RPMI8226 (cell line): ENCODE measurements at regions not wholly inside any gene's neighbourhood (a gene's known extent, or its start where the extent isn't known, plus 50 kb on each side); places are given as distances from the start of the nearest gene placed in this dataset.

Experiments
- DNase-seq: peaks from one replicate; pipeline ENCODE4 v3.0.0-alpha.2; 2015

GRCh38 chr9:119986205-119986604 is 593.8 kb downstream of the CDK5RAP2 start:
- DNase-seq: peak; percentile 39

DNA sequence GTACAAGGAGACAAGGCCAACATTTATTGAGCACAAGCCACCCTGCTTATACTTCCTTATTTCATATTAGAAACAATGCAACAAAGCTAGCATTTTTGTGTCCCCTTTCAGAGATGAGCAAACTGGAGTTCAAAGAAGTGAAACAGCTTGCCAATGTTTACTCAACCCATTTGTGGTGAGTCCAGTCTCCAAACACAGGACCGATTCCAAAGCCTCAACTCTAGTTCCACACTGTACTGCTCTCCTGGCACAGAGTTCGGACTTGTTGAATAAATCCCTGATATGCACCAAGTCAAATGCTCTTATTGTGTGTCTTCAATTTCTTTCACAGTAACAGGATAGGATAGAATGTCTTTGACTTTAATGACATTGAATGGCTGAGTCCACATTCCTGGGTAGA is 604.8 kb upstream of the BRINP1 start:
- no peak for DNase-seq

DNA sequence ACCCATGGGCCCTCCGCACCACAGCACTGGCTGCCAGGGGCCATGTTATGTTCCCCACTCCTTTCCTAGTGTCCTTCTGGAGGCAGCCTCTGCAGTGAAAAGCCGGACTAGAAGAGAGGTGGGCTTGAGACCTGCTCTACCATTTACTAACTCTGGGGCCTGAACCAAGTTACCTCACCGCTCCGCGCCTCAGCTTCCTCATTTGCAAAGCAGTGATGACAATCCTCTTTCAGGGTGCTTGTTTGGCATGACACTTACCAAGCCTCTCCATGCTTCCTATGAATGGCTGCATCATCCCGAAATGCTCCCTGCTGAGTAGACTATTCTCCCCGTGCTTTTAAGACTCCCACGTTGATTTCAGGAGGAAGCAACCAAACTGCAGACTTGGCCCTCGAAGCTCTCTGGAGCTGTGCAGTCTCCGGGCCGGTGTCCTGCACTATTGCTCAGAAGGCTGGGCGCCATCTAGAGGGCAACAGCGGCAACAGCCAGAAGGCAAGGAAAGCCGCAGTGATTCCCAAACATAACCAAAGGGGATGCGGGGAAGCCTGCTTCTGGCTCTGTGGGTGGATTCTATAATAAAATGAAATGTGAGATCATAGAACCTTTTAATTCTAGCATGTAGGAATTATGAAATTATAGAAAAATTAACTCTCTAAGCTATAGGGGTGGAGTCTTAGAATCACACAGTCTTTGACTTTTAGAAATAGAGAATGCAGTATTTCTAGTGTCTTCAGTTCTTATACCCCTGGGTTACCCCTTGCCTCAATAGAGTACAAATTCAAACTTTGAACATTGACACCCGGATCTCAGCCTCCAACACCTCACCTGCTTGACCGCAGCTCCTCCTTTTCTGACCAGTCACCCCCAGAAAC is 599.8 kb upstream of the BRINP1 start:
- peak; percentile 60 for DNase-seq

- DNase-seq: no peak
These were observed 598.8 kb upstream of the BRINP1 start for GRCh38 chr9:119967867-119968535.

DNA sequence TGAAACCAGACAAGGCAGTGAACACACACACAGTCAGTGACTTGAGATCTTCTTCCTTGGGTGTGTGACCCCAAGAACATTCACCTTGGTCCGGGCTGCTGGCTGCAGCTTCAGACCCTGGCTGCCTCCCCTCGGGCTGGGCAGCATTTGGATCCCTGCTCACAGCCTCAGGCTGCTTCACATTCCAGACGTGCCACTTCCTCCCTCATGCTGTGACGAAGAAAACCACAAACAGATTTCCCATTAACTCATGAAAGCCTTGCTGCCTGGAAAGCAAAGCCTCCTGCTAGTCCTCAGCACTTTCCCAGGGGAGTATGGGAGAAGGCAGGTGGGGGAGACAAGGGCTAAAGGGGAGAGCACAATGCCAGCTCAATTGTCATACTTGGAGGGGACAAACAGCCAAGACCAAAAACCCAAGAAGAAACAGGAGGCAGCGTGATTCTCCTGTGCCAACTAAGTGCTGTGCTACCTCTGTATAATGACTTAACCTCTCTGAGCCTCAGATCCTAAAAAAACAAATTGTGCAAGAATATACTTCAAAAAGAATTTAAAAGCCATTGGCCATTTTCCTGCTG is 594.6 kb upstream of the BRINP1 start:
- no peak for DNase-seq

GRCh38 chr9:119963258-119963797 is 594.1 kb upstream of the BRINP1 start:
- DNase-seq: no peak

DNA sequence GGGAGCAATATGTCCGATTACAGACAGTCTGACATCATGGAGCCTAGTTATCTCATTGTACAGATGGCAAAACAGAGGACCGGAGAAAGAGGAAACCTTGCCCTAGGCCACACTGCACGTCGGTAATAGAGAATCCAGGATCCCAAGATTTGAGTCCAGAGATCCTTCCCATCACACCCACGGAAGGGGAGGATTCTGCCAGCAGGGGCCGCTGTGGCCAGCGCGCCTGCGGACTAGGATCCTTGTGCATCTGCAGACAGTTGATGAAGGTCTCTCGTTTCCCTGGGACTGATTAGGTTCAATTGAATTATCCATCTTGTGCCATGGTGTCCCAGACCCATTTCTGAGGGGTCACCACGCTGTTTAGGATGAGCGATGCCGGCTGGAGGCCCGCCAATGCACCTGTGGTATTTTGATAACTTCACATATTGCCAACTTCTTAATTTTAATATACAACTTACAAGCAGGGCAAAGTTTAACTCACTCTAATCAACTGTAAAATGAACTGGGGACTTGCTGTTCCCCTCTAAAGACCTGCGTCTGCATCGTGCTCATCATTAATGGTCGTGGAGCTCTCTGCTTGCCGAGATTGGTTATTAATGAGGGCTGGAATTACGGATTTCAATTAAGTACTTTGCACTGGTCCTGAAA is 592.7 kb upstream of the BRINP1 start:
- peak; percentile 35 for DNase-seq

GRCh38 chr9:119959846-119960545 is 590.8 kb upstream of the BRINP1 start:
- DNase-seq: no peak

DNA sequence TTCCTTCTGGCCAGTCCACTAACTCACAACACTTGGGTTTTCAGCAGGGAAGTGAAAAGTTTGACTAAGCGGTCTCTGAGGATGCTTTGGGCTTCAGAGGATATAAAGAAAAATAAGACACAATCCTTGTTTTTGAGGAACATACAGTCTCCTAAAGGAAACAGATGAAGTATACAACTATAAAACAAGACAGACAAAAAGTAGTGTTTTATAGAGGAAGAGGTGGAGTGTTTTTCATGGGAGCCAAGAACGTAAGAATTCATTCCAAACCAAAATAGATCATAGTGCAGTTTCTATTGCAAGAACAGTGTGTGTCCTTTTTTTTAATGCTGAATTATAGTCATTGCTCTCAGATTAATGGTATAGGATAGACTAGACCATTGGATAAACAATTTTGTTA is 586.9 kb upstream of the BRINP1 start:
- DNase-seq: no peak

DNA sequence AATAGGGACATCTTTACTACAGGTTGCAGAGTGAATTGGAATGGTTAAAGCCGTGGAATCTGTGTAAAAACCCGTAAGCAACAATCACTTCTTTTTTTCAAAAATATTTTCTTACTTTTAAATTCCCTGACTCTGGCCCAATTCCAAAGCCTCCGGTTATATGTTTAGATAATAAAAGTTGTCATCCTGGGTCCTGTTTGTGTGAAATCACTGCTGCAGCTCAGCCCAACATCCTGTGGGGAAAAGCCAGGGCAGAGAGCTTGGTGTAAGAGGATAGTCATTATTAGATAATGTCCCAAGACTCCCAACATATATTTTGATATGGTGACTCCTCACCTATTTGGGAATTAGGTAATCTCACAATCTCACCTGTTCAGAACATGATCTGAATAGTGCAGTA is 586.0 kb upstream of the BRINP1 start:
- DNase-seq: no peak

DNA sequence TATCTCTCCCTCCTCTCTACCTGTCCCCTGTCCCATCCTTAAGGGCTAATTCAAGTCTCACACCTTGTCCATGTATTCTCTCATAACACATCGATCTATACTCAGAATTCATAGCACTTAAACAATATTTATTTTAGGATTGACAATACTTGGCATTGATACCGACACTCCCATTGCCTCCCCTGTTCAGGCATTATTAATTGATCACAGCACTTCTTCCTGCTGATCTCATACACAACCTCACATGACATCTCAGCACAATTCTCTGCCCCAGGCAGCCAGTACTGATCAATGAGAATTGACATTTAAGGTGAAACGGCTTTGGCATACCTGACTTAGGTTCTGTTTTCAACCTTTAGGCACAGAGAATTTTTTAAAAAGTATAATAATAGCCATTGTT is 582.4 kb upstream of the BRINP1 start:
- no peak for DNase-seq

DNA sequence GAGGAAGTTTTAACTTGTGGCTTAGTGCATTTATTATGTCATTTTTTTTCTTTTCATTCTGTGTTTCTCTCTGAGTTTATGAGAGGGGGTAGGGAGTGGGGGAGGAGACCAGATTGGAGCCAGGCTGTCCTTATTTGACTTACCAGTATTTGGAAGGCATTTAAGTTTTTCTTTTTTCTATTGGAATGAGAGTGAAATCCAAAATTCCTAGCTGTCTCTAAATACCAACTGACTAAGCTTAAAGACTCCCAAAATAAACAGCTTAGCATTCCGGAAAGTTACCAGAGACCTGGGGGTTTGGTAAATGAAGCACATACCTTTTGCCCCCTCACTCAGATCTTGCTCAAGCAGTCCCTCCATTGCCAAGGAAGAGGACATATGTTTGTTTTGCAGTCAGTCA is 581.9 kb upstream of the BRINP1 start:
- no peak for DNase-seq

- DNase-seq: no peak
These were observed 576.5 kb upstream of the BRINP1 start for GRCh38 chr9:119945686-119946085.

GRCh38 chr9:119941091-119941490 is 571.9 kb upstream of the BRINP1 start:
- DNase-seq: no peak

DNA sequence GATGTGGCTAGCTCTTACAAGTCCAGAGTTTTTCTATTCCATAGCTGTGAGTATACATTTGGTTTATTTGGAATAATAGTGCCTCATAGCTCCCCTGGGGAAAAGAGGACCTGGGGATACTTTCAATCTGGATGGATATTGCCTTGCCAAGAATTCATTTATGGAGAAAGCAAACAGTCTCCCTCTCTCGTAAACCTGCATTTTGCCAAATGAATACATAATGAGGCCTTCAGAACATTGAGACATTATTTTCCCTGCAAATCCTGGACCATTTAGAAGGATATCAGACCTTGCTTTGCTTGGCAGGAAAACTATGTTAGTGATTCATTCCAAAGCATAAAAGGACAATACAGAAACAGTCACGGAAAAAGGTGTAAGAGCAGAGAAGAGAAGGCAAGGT is 569.6 kb upstream of the BRINP1 start:
- no peak for DNase-seq

DNA sequence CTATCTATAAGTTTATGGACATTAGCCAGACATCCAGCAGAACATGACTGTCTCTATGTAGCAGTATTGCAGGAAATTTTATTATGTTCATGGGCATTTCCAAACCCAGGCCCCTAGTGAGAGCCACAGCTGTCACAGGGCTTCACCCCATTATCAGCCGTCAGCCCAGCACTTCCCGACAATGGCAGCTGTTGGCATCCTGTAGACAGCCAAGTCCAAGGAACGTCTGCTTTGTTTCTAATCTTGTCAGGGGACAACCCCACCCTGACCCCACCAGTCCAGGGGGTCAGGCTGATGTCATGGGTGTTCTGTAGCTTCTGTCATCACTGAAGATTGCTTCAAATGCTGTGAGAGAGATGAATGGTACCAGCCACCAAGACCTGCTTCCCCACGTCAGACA is 565.3 kb upstream of the BRINP1 start:
- DNase-seq: no peak

GRCh38 chr9:119933191-119933590 is 564.0 kb upstream of the BRINP1 start:
- no peak for DNase-seq

GRCh38 chr9:119924736-119925135 is 555.5 kb upstream of the BRINP1 start:
- DNase-seq: no peak

GRCh38 chr9:119917175-119917574 is 547.9 kb upstream of the BRINP1 start:
- DNase-seq: no peak

GRCh38 chr9:119907056-119907455 is 537.8 kb upstream of the BRINP1 start:
- no peak for DNase-seq

DNA sequence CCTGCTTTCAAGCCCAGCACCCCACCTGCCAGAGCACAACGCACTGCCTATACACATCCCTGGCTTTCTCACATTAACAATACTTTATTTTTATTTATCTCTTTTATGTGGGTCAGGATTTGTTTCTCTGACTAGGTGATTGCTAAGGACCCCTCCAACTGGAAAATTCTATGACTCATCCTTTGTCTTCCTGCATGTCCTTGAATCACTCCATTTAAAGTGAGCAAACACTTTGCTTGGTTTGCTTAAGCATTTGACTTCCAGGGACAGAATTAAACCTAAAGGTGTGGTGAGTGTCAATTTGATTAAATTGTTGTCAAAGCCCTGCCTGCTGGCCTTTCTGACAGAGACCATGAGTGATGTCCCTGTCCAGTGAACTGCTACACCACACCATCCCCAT is 536.5 kb upstream of the BRINP1 start:
- DNase-seq: no peak

- DNase-seq: no peak
These were observed 534.6 kb upstream of the BRINP1 start for GRCh38 chr9:119903851-119904250.

- no peak for DNase-seq
These were observed 533.4 kb upstream of the BRINP1 start for GRCh38 chr9:119902611-119903010.
